ENCODE measurements at regions not wholly inside any gene's neighbourhood (a gene's known extent, or its start where the extent isn't known, plus 50 kb on each side); places are given as distances from the start of the nearest gene placed in this dataset.

GRCh38 chr3:62939707-62940106 is 64.5 kb upstream of the CADPS start:
- in situ Hi-C loops (cut with HindIII; ENCODE audit: low sequenced_read_pairs): no loop called here
- H3K4me3 ChIP-seq (ENCODE audit: low read depth, low read length): no peak overlapping the region
- no peak for DNase-seq (ENCODE audit: low read depth, low spot score)
- no peak for TF ChIP-seq CTCF (IDR thresholded peaks at IDR 0.05; ENCODE audit: low read depth, low read length)

- DNase-seq (ENCODE audit: low read depth, low spot score): peak; percentile 40
- no peak for TF ChIP-seq CTCF (IDR thresholded peaks at IDR 0.05; ENCODE audit: low read depth, low read length)
- in situ Hi-C loops (cut with HindIII; ENCODE audit: low sequenced_read_pairs): no loop called here
- H3K4me3 ChIP-seq (ENCODE audit: low read depth, low read length): no peak overlapping the region
Measured at GRCh38 chr3:62940771-62941563, 65.8 kb upstream of the CADPS start.

- TF ChIP-seq CTCF (IDR thresholded peaks at IDR 0.05; ENCODE audit: low read depth, low read length): no peak
- DNase-seq (ENCODE audit: low read depth, low spot score): no peak
- in situ Hi-C loops (cut with HindIII; ENCODE audit: low sequenced_read_pairs): no loop called here
- H3K4me3 ChIP-seq (ENCODE audit: low read depth, low read length): no peak overlapping the region
Measured at GRCh38 chr3:62942227-62942626, 67.0 kb upstream of the CADPS start.

- in situ Hi-C loops (cut with HindIII; ENCODE audit: low sequenced_read_pairs): no loop called here
- DNase-seq (ENCODE audit: low read depth, low spot score): no peak
- no peak for TF ChIP-seq CTCF (IDR thresholded peaks at IDR 0.05; ENCODE audit: low read depth, low read length)
- H3K4me3 ChIP-seq (ENCODE audit: low read depth, low read length): no peak overlapping the region
Measured at GRCh38 chr3:62942764-62943163, 67.5 kb upstream of the CADPS start.

DNA sequence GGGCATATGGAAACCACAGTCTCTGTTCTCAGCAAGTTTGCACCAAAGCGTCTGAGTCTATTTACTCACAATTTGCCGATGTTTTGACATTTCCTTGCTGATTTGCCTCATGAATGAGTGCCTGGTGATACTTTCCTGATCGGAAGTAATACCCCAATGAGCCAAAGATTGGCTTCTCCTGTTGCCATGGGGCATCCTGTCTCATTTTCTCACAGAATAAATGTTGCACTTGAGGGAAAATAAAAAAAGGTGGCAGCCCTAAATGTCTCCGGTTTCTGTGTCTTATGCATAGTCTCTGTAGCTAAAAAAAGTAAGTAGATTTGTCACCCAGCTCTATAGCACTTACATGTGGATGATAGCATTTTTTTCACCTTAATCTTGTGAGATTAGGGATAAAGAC is 73.7 kb upstream of the CADPS start:
- in situ Hi-C loops (cut with HindIII; ENCODE audit: low sequenced_read_pairs): no loop called here
- H3K4me3 ChIP-seq (ENCODE audit: low read depth, low read length): no peak overlapping the region
- no peak for DNase-seq (ENCODE audit: low read depth, low spot score)
- TF ChIP-seq CTCF (IDR thresholded peaks at IDR 0.05; ENCODE audit: low read depth, low read length): no peak

DNA sequence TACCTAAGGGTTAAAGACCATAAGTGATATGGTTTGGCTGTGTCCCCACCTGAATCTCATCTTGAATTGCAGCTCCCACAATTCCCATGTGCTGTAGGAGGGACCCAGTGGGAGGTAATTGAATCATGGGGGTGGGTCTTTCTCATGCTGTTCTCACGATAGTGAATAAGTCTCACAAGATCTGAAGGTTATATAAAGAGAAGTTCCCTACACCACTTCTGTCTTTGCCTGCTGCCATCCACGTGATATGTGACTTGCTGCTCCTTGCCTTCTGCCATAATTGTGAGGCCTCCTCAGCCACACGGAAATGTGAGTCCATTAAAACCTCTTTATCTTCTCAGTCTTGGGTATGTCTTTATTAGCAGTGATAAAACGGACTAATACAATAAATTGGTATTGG is 75.0 kb upstream of the CADPS start:
- no peak for DNase-seq (ENCODE audit: low read depth, low spot score)
- in situ Hi-C loops (cut with HindIII; ENCODE audit: low sequenced_read_pairs): no loop called here
- TF ChIP-seq CTCF (IDR thresholded peaks at IDR 0.05; ENCODE audit: low read depth, low read length): no peak

More for the DNA sequence above, 75.0 kb upstream of the CADPS start:
- no peak overlapping the region for H3K4me3 ChIP-seq (ENCODE audit: low read depth, low read length)

Data from astrocyte of the spinal cord (primary cell).